RWPE1 (cell line): ENCODE measurements at regions not wholly inside any gene's neighbourhood (a gene's known extent, or its start where the extent isn't known, plus 50 kb on each side); places are given as distances from the start of the nearest gene placed in this dataset.

Source experiments
- CTCF ChIA-PET: fragments of 350-600 bp; sonication (Branson Sonifier 250); formaldehyde crosslinking; extraction: SDS; loops from one replicate; lab custom pipeline; 2021; lab: Yijun Ruan, JAX
- POLR2A ChIA-PET: fragments of 400-600 bp; formaldehyde crosslinking; extraction: SDS; loops from one replicate; lab custom pipeline; 2020; ENCODE audit warnings: antibody characterized with exemption; ENCODE audit not compliant: low non-redundant PET; lab: Yijun Ruan, JAX
- DNase-seq: peaks from one replicate; pipeline ENCODE4 v3.0.0; 2012; ENCODE audit warnings: low spot score
- H3K27ac ChIP-seq: fragments of 450-650 bp; 2 replicates; pipeline ENCODE4 v1.5.1; 2017
- TF ChIP-seq, protein P1 (sequence below): fragments of 450-650 bp; conservative IDR thresholded peaks from 2 replicates; pipeline ENCODE4 v1.5.1; 2017; ENCODE audit warnings: low read depth, mild to moderate bottlenecking

DNA sequence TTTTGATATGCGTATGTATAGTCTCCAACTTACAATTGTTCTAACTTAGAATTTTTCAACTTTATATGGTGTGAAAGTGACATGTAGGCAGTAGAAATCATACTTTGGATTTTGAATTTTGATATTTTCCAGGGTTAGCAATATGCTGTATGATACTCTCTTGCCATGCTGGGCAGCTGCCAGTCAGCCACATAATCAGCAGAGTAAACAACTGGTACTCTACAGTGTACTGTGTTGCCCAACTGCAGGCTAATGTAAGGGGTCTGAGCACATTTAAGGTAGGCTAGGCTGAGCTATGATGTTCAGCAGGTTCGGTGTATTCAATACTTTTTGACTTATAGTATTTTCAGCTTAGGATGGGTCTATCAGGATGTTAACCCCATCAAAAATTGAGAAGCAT lies 52.0 kb upstream of the RYK start:
- H3K27ac ChIP-seq, result no peak overlapping the region
- DNase-seq, result no peak
- POLR2A ChIA-PET, result no interaction called here
- TF ChIP-seq, protein P1, sequence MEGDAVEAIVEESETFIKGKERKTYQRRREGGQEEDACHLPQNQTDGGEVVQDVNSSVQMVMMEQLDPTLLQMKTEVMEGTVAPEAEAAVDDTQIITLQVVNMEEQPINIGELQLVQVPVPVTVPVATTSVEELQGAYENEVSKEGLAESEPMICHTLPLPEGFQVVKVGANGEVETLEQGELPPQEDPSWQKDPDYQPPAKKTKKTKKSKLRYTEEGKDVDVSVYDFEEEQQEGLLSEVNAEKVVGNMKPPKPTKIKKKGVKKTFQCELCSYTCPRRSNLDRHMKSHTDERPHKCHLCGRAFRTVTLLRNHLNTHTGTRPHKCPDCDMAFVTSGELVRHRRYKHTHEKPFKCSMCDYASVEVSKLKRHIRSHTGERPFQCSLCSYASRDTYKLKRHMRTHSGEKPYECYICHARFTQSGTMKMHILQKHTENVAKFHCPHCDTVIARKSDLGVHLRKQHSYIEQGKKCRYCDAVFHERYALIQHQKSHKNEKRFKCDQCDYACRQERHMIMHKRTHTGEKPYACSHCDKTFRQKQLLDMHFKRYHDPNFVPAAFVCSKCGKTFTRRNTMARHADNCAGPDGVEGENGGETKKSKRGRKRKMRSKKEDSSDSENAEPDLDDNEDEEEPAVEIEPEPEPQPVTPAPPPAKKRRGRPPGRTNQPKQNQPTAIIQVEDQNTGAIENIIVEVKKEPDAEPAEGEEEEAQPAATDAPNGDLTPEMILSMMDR, result no peak
- CTCF ChIA-PET, result interaction anchor here (0.9 to 1.0 kb wide), 2 partner anchors 90 to 171 kb away, joined by 3 to 5 read pairs; no protein-coding TSS in a partner anchor

DNA sequence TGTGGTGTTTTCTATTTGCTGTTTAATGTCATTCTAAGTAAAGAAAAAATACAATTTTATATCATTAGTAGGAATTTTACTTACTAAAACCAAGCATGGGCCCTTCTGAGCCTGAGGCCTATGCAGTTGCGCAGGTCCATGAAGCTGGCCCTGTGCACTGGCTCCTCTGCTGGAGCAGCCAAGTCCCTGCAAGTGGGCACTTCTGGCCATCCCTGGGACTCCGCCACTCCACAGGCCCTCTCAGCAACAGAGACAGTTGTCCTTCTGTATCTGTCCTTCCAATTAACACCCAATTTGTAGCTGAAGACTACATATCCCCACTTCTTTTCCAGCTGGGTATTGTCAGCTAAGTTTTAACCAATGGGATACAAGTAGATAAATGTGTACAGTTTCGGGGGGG lies 49.9 kb upstream of the RYK start:
- TF ChIP-seq, protein P1, result no peak
- no peak for DNase-seq
- ChIA-PET CTCF (interaction anchor here (0.6 to 0.7 kb wide), 3 partner anchors 18 to 241 kb away, joined by 3 read pairs; no protein-coding TSS in a partner anchor), POLR2A (no interaction called here)
- H3K27ac ChIP-seq, result no peak overlapping the region
